Colonic mucosa (tissue), 4 donors: ENCODE measurements at regions not wholly inside any gene's neighbourhood (a gene's known extent, or its start where the extent isn't known, plus 50 kb on each side); places are given as distances from the start of the nearest gene placed in this dataset.
A peak's percentile ranks its signal among the peaks of the same experiment; 100 is the strongest.

ENCODE experiments used
- DNase-seq: peaks from one replicate; pipeline ENCODE4 v3.0.0-alpha.2; 2020
- H3K27ac ChIP-seq: fragments of 200-600 bp; one replicate; pipeline ENCODE4 v1.8.0; 2021
- H3K27me3 ChIP-seq: fragments of 200-600 bp; one replicate; pipeline ENCODE4 v1.8.0; 2021
- H3K36me3 ChIP-seq: fragments of 200-600 bp; one replicate; pipeline ENCODE4 v1.8.0; 2021
- H3K4me1 ChIP-seq: fragments of 200-600 bp; one replicate; pipeline ENCODE4 v1.8.0; 2021; ENCODE audit warnings: mild to moderate bottlenecking
- H3K4me3 ChIP-seq: fragments of 200-600 bp; one replicate; pipeline ENCODE4 v1.8.0; 2021
- H3K9ac ChIP-seq, 2 donors: one replicate each; pipeline ENCODE4 v1.7.0; 2013; ENCODE audit warnings: control low read depth in 2 of 2, low read depth in 2 of 2, low read length in 2 of 2
- H3K9me3 ChIP-seq: fragments of 200-600 bp; one replicate; pipeline ENCODE4 v1.8.0; 2021
- intact Hi-C: fragments of 100-400 bp; cut with DNase I; formaldehyde crosslinking; loops from one replicate; pipeline ENCODE4 v1.14.1; 2022
- TF ChIP-seq, protein P1 (sequence below): fragments of 200-600 bp; IDR thresholded peaks from one replicate; pipeline ENCODE4 v1.8.0; 2022; ENCODE audit warnings: antibody characterized with exemption, mild to moderate bottlenecking
- donor health status: healthy.
- donor health status: DM: no; HTN: no; CAD: no.
- donor health status: DM: no; HTN: no; CAD: no.

DNA sequence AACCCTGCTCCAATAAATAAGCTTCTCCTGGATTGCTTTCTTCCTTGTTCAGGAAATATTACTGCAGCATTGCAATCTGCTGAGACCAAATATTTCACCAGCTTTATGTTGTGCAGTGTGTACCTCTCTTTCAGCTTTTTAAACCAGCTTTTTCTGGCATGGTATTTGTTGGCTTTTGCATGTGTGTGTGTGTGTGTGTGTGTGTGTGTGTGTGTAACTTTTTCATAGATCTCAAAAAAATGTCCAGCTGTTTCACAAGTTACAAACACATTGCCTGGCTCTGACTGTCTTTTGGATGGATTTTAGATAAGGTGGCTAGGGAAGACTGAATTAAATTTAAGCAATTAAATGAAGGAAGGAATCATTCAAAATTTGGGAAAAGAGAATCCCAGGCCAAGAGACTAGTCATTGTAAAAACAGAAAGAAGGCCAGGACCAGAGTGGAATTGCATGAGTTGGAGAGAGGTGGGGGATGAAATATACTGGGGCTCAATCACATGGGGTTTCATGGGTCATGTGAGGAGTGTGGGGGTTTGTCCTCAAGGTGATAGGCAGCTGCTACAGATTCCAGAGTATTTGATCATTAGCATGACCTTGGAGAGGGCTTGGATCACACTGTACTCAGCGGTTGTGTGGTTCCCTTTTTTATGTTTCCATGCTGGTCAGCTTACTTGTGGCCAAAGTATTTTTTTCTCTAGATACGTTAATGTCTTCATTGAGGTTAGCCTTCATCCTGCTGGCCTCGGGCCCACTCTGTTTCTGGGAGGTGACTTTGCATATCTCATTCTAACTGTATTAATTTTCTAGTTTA is 357.7 kb upstream of the BOD1L1 start:
- no peak overlapping the region for H3K9ac ChIP-seq
- no peaks in the 10 kb centered on the region for H3K27me3 ChIP-seq
- no peaks in the 10 kb centered on the region for H3K36me3 ChIP-seq
- no peaks in the 10 kb centered on the region for H3K9me3 ChIP-seq
- DNase-seq, result no peak
- H3K27ac ChIP-seq, result no peak overlapping the region
- intact Hi-C loops, result no loop called here
- TF ChIP-seq, protein P1, sequence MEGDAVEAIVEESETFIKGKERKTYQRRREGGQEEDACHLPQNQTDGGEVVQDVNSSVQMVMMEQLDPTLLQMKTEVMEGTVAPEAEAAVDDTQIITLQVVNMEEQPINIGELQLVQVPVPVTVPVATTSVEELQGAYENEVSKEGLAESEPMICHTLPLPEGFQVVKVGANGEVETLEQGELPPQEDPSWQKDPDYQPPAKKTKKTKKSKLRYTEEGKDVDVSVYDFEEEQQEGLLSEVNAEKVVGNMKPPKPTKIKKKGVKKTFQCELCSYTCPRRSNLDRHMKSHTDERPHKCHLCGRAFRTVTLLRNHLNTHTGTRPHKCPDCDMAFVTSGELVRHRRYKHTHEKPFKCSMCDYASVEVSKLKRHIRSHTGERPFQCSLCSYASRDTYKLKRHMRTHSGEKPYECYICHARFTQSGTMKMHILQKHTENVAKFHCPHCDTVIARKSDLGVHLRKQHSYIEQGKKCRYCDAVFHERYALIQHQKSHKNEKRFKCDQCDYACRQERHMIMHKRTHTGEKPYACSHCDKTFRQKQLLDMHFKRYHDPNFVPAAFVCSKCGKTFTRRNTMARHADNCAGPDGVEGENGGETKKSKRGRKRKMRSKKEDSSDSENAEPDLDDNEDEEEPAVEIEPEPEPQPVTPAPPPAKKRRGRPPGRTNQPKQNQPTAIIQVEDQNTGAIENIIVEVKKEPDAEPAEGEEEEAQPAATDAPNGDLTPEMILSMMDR, result no peak
- no peaks in the 10 kb centered on the region for H3K4me1 ChIP-seq
- no peak overlapping the region for H3K4me3 ChIP-seq

- no peaks in the 10 kb centered on the region for H3K4me1 ChIP-seq
- TF ChIP-seq, protein P1, result no peak
- H3K27me3 ChIP-seq, result no peaks in the 10 kb centered on the region
- intact Hi-C loops, result no loop called here
- no peak overlapping the region for H3K27ac ChIP-seq
- H3K9me3 ChIP-seq, result no peaks in the 10 kb centered on the region
- no peaks in the 10 kb centered on the region for H3K36me3 ChIP-seq
- no peak overlapping the region for H3K9ac ChIP-seq
- H3K4me3 ChIP-seq, result no peak overlapping the region
- DNase-seq, result no peak
Measured at GRCh38 chr4:13985837-13986236, 358.3 kb upstream of the BOD1L1 start.

DNA sequence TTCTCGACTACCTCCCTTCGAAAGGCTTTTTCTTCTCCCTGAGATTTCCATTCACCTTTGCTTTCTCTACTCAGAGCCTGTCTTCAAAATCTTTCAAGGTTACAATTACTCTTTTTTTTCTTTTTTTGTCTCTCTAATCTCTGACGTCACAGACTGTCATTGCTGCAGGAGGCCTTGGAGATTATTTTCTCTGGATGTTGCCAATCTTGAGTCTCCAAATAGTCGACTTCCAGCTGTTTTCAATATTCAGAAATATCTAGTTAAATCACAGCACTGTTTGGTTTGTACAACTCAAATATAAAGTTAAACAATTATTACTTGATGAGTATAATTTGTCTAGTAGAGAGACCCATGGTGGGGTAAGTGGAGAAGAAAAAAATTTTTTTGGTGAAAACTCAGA is 359.0 kb upstream of the BOD1L1 start:
- H3K4me1 ChIP-seq, result no peaks in the 10 kb centered on the region
- H3K4me3 ChIP-seq, result no peak overlapping the region
- DNase-seq, result no peak
- TF ChIP-seq, protein P1, result no peak
- intact Hi-C loops, result no loop called here
- no peaks in the 10 kb centered on the region for H3K9me3 ChIP-seq
- H3K27ac ChIP-seq, result no peak overlapping the region
- H3K36me3 ChIP-seq, result no peaks in the 10 kb centered on the region
- no peaks in the 10 kb centered on the region for H3K27me3 ChIP-seq
- no peak overlapping the region for H3K9ac ChIP-seq

DNA sequence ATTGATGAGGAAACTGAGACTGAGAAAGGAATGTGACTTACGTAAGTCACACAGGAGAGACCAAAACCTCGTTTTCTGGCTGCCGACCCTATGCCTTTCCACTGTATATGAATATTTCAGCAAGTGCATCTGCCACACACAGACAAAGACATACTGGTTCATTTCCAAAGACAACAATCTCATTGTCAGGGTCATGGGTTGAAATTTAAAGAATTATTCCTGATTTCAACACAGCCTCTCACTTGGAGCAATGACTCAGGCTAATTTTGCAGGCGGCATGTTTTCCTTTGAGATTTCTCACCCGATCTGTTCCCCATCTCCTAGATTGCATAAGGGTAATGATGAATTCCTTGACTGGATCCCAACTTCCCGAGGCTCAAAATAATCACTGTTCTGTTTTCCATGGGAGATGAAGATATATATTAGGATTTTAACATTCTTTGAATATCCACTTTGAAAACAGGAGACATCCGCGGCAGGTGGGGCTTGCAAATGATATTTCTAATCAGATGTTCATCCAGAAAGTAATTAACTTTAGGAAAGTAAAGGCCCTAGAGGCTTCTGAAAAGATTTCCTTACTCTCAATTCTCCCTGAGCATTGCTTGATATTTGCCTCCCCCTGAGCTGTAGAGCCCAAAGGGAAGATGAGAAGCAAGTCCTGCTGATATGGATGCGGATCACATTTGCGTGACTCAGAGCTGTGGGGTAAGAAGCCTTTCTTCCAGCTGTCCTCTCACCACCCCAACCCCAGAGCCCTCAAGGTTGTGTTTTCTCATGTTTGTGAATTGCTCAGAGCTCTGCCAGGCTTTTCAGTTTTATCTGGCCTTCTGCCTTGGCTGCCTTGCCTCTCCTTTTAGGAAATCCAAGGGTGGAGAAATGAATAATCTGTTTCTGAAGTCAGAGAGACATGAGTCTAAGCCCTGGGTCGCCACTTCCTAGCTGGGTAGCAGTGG is 361.1 kb upstream of the BOD1L1 start:
- Histone ChIP-seq H3K36me3 (no peaks in the 10 kb centered on the region), H3K4me1 (no peaks in the 10 kb centered on the region), H3K4me3 (no peak overlapping the region), H3K27me3 (no peaks in the 10 kb centered on the region), H3K27ac (no peak overlapping the region), H3K9ac (no peak overlapping the region), H3K9me3 (no peaks in the 10 kb centered on the region)
- peak; percentile 18 for DNase-seq
- TF ChIP-seq, protein P1, result no peak
- intact Hi-C loops, result no loop called here

DNA sequence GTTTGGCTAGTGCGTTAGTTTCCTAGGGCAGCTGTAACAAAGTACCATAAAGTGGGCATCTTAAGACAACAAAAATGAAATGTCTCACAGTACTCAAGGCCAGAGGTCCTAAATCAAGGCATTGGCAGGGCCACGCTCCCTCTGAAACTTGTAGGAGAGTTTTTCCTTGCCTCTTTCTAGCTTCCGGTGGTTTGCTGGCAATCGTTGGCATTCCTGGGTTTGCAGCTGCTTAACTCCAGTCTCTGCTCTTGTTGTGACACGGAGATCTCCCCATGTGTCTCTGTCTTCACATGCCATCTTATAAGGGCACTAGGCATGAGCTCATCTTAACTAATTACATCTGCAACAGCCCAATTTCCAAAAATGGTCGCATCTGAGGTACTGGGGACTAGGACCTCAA is 362.0 kb upstream of the BOD1L1 start:
- no peaks in the 10 kb centered on the region for H3K36me3 ChIP-seq
- no peaks in the 10 kb centered on the region for H3K9me3 ChIP-seq
- TF ChIP-seq, protein P1, result no peak
- no peaks in the 10 kb centered on the region for H3K27me3 ChIP-seq
- H3K4me3 ChIP-seq, result no peak overlapping the region
- H3K4me1 ChIP-seq, result no peaks in the 10 kb centered on the region
- H3K9ac ChIP-seq, result no peak overlapping the region
- H3K27ac ChIP-seq, result no peak overlapping the region
- DNase-seq, result no peak
- intact Hi-C loops, result no loop called here
